Testis (tissue), 2 donors: ENCODE measurements at regions not wholly inside any gene's neighbourhood (a gene's known extent, or its start where the extent isn't known, plus 50 kb on each side); places are given as distances from the start of the nearest gene placed in this dataset.

ENCODE experiments used
- CTCF ChIP-seq, 3 experiments: fragments of 450-650 bp in 2 of 3; fragments of 200-600 bp in 1 of 3; sonication (generic) in 1 of 3; IDR thresholded peaks; one replicate each; pipeline ENCODE4 v1.5.1; 2016 to 2019; ENCODE audit warnings: antibody characterized with exemption in 3 of 3, mild to moderate bottlenecking in 2 of 3, moderate library complexity in 1 of 3
- POLR2A ChIP-seq: fragments of 450-650 bp; IDR thresholded peaks from one replicate; pipeline ENCODE4 v1.6.1; 2017; ENCODE audit warnings: antibody characterized with exemption, mild to moderate bottlenecking, moderate library complexity

GRCh38 chr7:153415632-153416031, 636.6 kb upstream of the DPP6 start:
- no peak for TF ChIP-seq CTCF (IDR thresholded peaks at IDR 0.05)
- TF ChIP-seq POLR2A, result no peak
